CD8-positive, alpha-beta memory T cell (primary cell): ENCODE measurements at regions not wholly inside any gene's neighbourhood (a gene's known extent, or its start where the extent isn't known, plus 50 kb on each side); places are given as distances from the start of the nearest gene placed in this dataset.

Source experiments
- CTCF ChIA-PET: fragments of 350-600 bp; sonication (Branson Sonifier 250); formaldehyde crosslinking; loops from one replicate; lab custom pipeline; 2021; ENCODE audit warnings: antibody characterized with exemption; lab: Charles Lee
- POLR2A ChIA-PET: fragments of 350-600 bp; sonication (Branson Sonifier 250); formaldehyde crosslinking; loops from one replicate; lab custom pipeline; 2021; ENCODE audit warnings: antibody characterized with exemption; lab: Charles Lee
- DNase-seq, 5 donors: peaks; one replicate each; pipeline versions ENCODE4 v3.0.0 to v3.0.0-alpha.2; 2020 to 2022; ENCODE audit warnings: mixed read lengths in 1 of 5
- H3K27ac ChIP-seq: one replicate; pipeline ENCODE4 v1.7.0; 2013; ENCODE audit warnings: low read depth, mild to moderate bottlenecking, low read length, moderate library complexity
- H3K27me3 ChIP-seq: 2 replicates; pipeline ENCODE4 v1.7.0; 2013; ENCODE audit warnings: low read length, mild to moderate bottlenecking; ENCODE audit not compliant: insufficient read depth, poor library complexity, severe bottlenecking
- H3K36me3 ChIP-seq: 2 replicates; pipeline ENCODE4 v1.7.0; 2013; ENCODE audit warnings: mild to moderate bottlenecking, low read length, moderate library complexity; ENCODE audit not compliant: insufficient read depth
- H3K4me1 ChIP-seq: 2 replicates; pipeline ENCODE4 v1.7.0; 2013; ENCODE audit warnings: mild to moderate bottlenecking, low read length, moderate library complexity; ENCODE audit not compliant: insufficient read depth
- H3K4me3 ChIP-seq: 2 replicates; pipeline ENCODE4 v1.7.0; 2013; ENCODE audit warnings: mild to moderate bottlenecking, low read length
- H3K9me3 ChIP-seq: 2 replicates; pipeline ENCODE4 v1.7.0; 2013; ENCODE audit warnings: mild to moderate bottlenecking, low read length
- H3K27ac Mint-ChIP-seq, 8 donors: one replicate each; pipeline ENCODE4 v1.8.0; 2020 to 2021; ENCODE audit warnings: mixed read lengths in 8 of 8, mild to moderate bottlenecking in 6 of 8, inconsistent platforms in 3 of 8, moderate library complexity in 3 of 8
- H3K27me3 Mint-ChIP-seq, 2 donors: one replicate each; pipeline ENCODE4 v1.8.0; 2020 to 2021; ENCODE audit warnings: mixed read lengths in 2 of 2, mild to moderate bottlenecking in 1 of 2, moderate library complexity in 1 of 2
- H3K36me3 Mint-ChIP-seq, 3 donors: one replicate each; pipeline ENCODE4 v1.8.0; 2020 to 2021; ENCODE audit warnings: mixed read lengths in 3 of 3, inconsistent platforms in 1 of 3, mild to moderate bottlenecking in 1 of 3
- H3K4me1 Mint-ChIP-seq, 3 donors: one replicate each; pipeline ENCODE4 v1.8.0; 2020 to 2021; ENCODE audit warnings: mixed read lengths in 3 of 3, inconsistent platforms in 1 of 3, mild to moderate bottlenecking in 1 of 3
- H3K4me3 Mint-ChIP-seq, 7 donors: one replicate each; pipeline ENCODE4 v1.8.0; 2020 to 2021; ENCODE audit warnings: mixed read lengths in 7 of 7, mild to moderate bottlenecking in 6 of 7, moderate library complexity in 4 of 7, inconsistent platforms in 2 of 7
- H3K9me3 Mint-ChIP-seq, 5 donors: one replicate each; pipeline ENCODE4 v1.8.0; 2020 to 2022; ENCODE audit warnings: mixed read lengths in 5 of 5, mild to moderate bottlenecking in 3 of 5, moderate library complexity in 2 of 5, inconsistent platforms in 1 of 5

- H3K9me3 ChIP-seq, result peaks cover 10% of the 10 kb centered on the region
- Mint-ChIP-seq H3K36me3 (peaks cover 2 to 11% (median 2%) of the 10 kb centered on the region in 3 donors), H3K27ac (no peak overlapping the region), H3K27me3 (peaks cover 10 to 14% of the 10 kb centered on the region in 2 donors), H3K4me3 (no peak overlapping the region), H3K9me3 (peaks cover 9 to 19% (median 12%) of the 10 kb centered on the region in 5 donors), H3K4me1 (peaks cover 0 to 4% (median 3%) of the 10 kb centered on the region in 3 donors)
- H3K36me3 ChIP-seq, result no peaks in the 10 kb centered on the region
- H3K4me1 ChIP-seq, result no peaks in the 10 kb centered on the region
- no peaks in the 10 kb centered on the region for H3K27me3 ChIP-seq
- no peak overlapping the region for H3K4me3 ChIP-seq
- no peak overlapping the region for H3K27ac ChIP-seq
- CTCF ChIA-PET, result no interaction called here
- no peak for DNase-seq
- POLR2A ChIA-PET, result no interaction called here
Measured at GRCh38 chr16:50444526-50444925, 75.7 kb upstream of the BRD7 start.

- ChIA-PET POLR2A (no interaction called here), CTCF (no interaction called here)
- Mint-ChIP-seq H3K36me3 (peaks cover 2 to 20% (median 4%) of the 10 kb centered on the region in 3 donors), H3K27me3 (peaks cover 1 to 3% of the 10 kb centered on the region in 2 donors), H3K4me3 (no peak overlapping the region), H3K9me3 (peaks cover 16 to 30% (median 22%) of the 10 kb centered on the region in 5 donors), H3K4me1 (no peaks in the 10 kb centered on the region), H3K27ac (no peak overlapping the region)
- Histone ChIP-seq H3K36me3 (no peaks in the 10 kb centered on the region), H3K27ac (no peak overlapping the region), H3K4me1 (no peaks in the 10 kb centered on the region), H3K9me3 (peaks cover 10% of the 10 kb centered on the region), H3K27me3 (no peaks in the 10 kb centered on the region), H3K4me3 (no peak overlapping the region)
- DNase-seq, result no peak
Measured at GRCh38 chr16:50442221-50442620, 73.4 kb upstream of the BRD7 start.

GRCh38 chr16:50441486-50442157 is 72.8 kb upstream of the BRD7 start:
- H3K4me3 Mint-ChIP-seq, result no peak overlapping the region
- no peak for DNase-seq
- H3K36me3 Mint-ChIP-seq, result peaks cover 2 to 20% (median 4%) of the 10 kb centered on the region in 3 donors
- no peaks in the 10 kb centered on the region for H3K4me1 Mint-ChIP-seq
- no peak overlapping the region for H3K27ac Mint-ChIP-seq
- Histone ChIP-seq H3K4me3 (no peak overlapping the region), H3K36me3 (no peaks in the 10 kb centered on the region), H3K27ac (no peak overlapping the region), H3K9me3 (peaks cover 10% of the 10 kb centered on the region), H3K27me3 (no peaks in the 10 kb centered on the region), H3K4me1 (no peaks in the 10 kb centered on the region)
- peaks cover 16 to 30% (median 22%) of the 10 kb centered on the region in 5 donors for H3K9me3 Mint-ChIP-seq
- H3K27me3 Mint-ChIP-seq, result peaks cover 1 to 3% of the 10 kb centered on the region in 2 donors
- ChIA-PET POLR2A (no interaction called here), CTCF (no interaction called here)

- Histone ChIP-seq H3K27ac (no peak overlapping the region), H3K9me3 (peaks cover 10% of the 10 kb centered on the region), H3K4me3 (no peak overlapping the region), H3K4me1 (no peaks in the 10 kb centered on the region), H3K27me3 (no peaks in the 10 kb centered on the region), H3K36me3 (no peaks in the 10 kb centered on the region)
- Mint-ChIP-seq H3K36me3 (peaks cover 2 to 20% (median 4%) of the 10 kb centered on the region in 3 donors), H3K4me3 (no peak overlapping the region), H3K4me1 (no peaks in the 10 kb centered on the region), H3K27ac (no peak overlapping the region), H3K27me3 (peaks cover 3 to 6% of the 10 kb centered on the region in 2 donors), H3K9me3 (peaks cover 16 to 30% (median 22%) of the 10 kb centered on the region in 5 donors)
- ChIA-PET CTCF (no interaction called here), POLR2A (no interaction called here)
- no peak for DNase-seq
Measured at GRCh38 chr16:50440991-50441390, 72.2 kb upstream of the BRD7 start.

- POLR2A ChIA-PET, result no interaction called here
- Mint-ChIP-seq H3K9me3 (peaks cover 16 to 30% (median 22%) of the 10 kb centered on the region in 5 donors), H3K4me1 (no peaks in the 10 kb centered on the region), H3K27ac (no peak overlapping the region), H3K36me3 (peaks cover 2 to 20% (median 4%) of the 10 kb centered on the region in 3 donors), H3K4me3 (no peak overlapping the region), H3K27me3 (peaks cover 3 to 10% of the 10 kb centered on the region in 2 donors)
- H3K27me3 ChIP-seq, result no peaks in the 10 kb centered on the region
- no peaks in the 10 kb centered on the region for H3K36me3 ChIP-seq
- no peaks in the 10 kb centered on the region for H3K4me1 ChIP-seq
- peaks cover 10% of the 10 kb centered on the region for H3K9me3 ChIP-seq
- no peak overlapping the region for H3K27ac ChIP-seq
- H3K4me3 ChIP-seq, result no peak overlapping the region
- CTCF ChIA-PET, result no interaction called here
- no peak for DNase-seq
Measured at GRCh38 chr16:50440531-50440930, 71.7 kb upstream of the BRD7 start.

- Histone ChIP-seq H3K9me3 (peaks cover 10% of the 10 kb centered on the region), H3K27me3 (peaks cover 7% of the 10 kb centered on the region), H3K36me3 (no peaks in the 10 kb centered on the region), H3K27ac (no peak overlapping the region), H3K4me3 (no peak overlapping the region), H3K4me1 (no peaks in the 10 kb centered on the region)
- POLR2A ChIA-PET, result no interaction called here
- Mint-ChIP-seq H3K4me3 (no peak overlapping the region), H3K27me3 (peaks cover 13 to 17% of the 10 kb centered on the region in 2 donors), H3K27ac (no peak overlapping the region), H3K4me1 (no peaks in the 10 kb centered on the region), H3K9me3 (peaks cover 16 to 30% (median 22%) of the 10 kb centered on the region in 5 donors), H3K36me3 (peaks cover 2 to 20% (median 4%) of the 10 kb centered on the region in 3 donors)
- CTCF ChIA-PET, result no interaction called here
- DNase-seq, result no peak
Measured at GRCh38 chr16:50437769-50438437, 69.1 kb upstream of the BRD7 start.

GRCh38 chr16:50436271-50436670 is 67.5 kb upstream of the BRD7 start:
- CTCF ChIA-PET, result no interaction called here

GRCh38 chr16:50434872-50435478 is 66.2 kb upstream of the BRD7 start:
- H3K36me3 ChIP-seq, result no peaks in the 10 kb centered on the region
- no peaks in the 10 kb centered on the region for H3K4me1 Mint-ChIP-seq
- CTCF ChIA-PET, result no interaction called here
- no peak overlapping the region for H3K4me3 Mint-ChIP-seq
- H3K27me3 Mint-ChIP-seq, result peaks cover 17 to 23% of the 10 kb centered on the region in 2 donors
- H3K4me1 ChIP-seq, result no peaks in the 10 kb centered on the region
- H3K9me3 ChIP-seq, result no peaks in the 10 kb centered on the region
- DNase-seq, result no peak
- H3K27ac Mint-ChIP-seq, result no peak overlapping the region
- H3K27me3 ChIP-seq, result peaks cover 7% of the 10 kb centered on the region
- peaks cover 10 to 17% (median 16%) of the 10 kb centered on the region in 5 donors for H3K9me3 Mint-ChIP-seq
- POLR2A ChIA-PET, result no interaction called here
- H3K36me3 Mint-ChIP-seq, result peaks cover 2 to 14% (median 4%) of the 10 kb centered on the region in 3 donors
- H3K4me3 ChIP-seq, result no peak overlapping the region
- no peak overlapping the region for H3K27ac ChIP-seq

More at GRCh38 chr16:50436271-50436670, 67.5 kb upstream of the BRD7 start:
- H3K27ac Mint-ChIP-seq, result no peak overlapping the region
- no peak overlapping the region for H3K4me3 Mint-ChIP-seq
- no peak overlapping the region for H3K4me3 ChIP-seq
- peaks cover 17 to 18% of the 10 kb centered on the region in 2 donors for H3K27me3 Mint-ChIP-seq
- peaks cover 2 to 20% (median 4%) of the 10 kb centered on the region in 3 donors for H3K36me3 Mint-ChIP-seq
- no peak for DNase-seq
- H3K4me1 ChIP-seq, result no peaks in the 10 kb centered on the region
- H3K9me3 ChIP-seq, result no peaks in the 10 kb centered on the region
- POLR2A ChIA-PET, result no interaction called here
- no peak overlapping the region for H3K27ac ChIP-seq
- H3K36me3 ChIP-seq, result no peaks in the 10 kb centered on the region
- peaks cover 16 to 25% (median 21%) of the 10 kb centered on the region in 5 donors for H3K9me3 Mint-ChIP-seq
- H3K27me3 ChIP-seq, result peaks cover 7% of the 10 kb centered on the region
- no peaks in the 10 kb centered on the region for H3K4me1 Mint-ChIP-seq
